ENCODE measurements at regions not wholly inside any gene's neighbourhood (a gene's known extent, or its start where the extent isn't known, plus 50 kb on each side); places are given as distances from the start of the nearest gene placed in this dataset.

DNA sequence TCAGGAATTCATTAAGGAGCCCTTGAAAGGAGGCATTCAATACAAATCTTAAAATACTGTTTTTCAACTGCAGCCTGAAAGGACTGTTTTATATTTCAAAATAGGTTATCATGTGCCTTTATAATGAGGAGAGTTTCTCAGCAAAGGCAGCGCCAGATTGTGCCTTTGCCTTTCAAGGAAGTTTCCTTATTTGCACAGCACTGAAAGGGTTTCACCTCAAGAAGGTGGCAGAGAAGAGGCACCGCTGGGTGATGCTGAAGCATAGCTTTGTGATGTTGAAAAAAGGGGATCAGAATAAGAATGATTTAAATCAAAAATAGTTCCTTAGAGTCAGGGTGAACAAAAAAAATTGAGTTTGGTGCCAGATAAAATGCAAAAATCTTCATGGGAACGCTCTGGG lies 601.0 kb upstream of the KIRREL3 start:
- TF ChIP-seq, protein P1, sequence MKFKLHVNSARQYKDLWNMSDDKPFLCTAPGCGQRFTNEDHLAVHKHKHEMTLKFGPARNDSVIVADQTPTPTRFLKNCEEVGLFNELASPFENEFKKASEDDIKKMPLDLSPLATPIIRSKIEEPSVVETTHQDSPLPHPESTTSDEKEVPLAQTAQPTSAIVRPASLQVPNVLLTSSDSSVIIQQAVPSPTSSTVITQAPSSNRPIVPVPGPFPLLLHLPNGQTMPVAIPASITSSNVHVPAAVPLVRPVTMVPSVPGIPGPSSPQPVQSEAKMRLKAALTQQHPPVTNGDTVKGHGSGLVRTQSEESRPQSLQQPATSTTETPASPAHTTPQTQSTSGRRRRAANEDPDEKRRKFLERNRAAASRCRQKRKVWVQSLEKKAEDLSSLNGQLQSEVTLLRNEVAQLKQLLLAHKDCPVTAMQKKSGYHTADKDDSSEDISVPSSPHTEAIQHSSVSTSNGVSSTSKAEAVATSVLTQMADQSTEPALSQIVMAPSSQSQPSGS (CRISPR knock-in tag; IDR thresholded peaks at IDR 0.05; ENCODE audit: borderline replicate concordance, low read depth): no peak
- TF ChIP-seq JUN (CRISPR knock-in tag; IDR thresholded peaks at IDR 0.05) (no peak), CTCF (IDR thresholded peaks at IDR 0.05) (no peak), GABPB1 (CRISPR knock-in tag; IDR thresholded peaks at IDR 0.05) (no peak), ZNF396 (CRISPR knock-in tag; IDR thresholded peaks at IDR 0.05; ENCODE audit: borderline replicate concordance) (no peak)
- TF ChIP-seq, protein P2, sequence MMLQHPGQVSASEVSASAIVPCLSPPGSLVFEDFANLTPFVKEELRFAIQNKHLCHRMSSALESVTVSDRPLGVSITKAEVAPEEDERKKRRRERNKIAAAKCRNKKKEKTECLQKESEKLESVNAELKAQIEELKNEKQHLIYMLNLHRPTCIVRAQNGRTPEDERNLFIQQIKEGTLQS (CRISPR knock-in tag; conservative IDR thresholded peaks at IDR 0.05): no peak

Data from WTC11 (cell line).